Activated CD4-positive, alpha-beta T cell treated with anti-CD3 and anti-CD28 coated beads for 48 hours (primary cell): ENCODE measurements at regions not wholly inside any gene's neighbourhood (a gene's known extent, or its start where the extent isn't known, plus 50 kb on each side); places are given as distances from the start of the nearest gene placed in this dataset.
A peak's percentile ranks its signal among the peaks of the same experiment; 100 is the strongest.

Source experiments
- DNase-seq: peaks from one replicate; pipeline ENCODE4 v3.0.0-alpha.2; 2020

DNA sequence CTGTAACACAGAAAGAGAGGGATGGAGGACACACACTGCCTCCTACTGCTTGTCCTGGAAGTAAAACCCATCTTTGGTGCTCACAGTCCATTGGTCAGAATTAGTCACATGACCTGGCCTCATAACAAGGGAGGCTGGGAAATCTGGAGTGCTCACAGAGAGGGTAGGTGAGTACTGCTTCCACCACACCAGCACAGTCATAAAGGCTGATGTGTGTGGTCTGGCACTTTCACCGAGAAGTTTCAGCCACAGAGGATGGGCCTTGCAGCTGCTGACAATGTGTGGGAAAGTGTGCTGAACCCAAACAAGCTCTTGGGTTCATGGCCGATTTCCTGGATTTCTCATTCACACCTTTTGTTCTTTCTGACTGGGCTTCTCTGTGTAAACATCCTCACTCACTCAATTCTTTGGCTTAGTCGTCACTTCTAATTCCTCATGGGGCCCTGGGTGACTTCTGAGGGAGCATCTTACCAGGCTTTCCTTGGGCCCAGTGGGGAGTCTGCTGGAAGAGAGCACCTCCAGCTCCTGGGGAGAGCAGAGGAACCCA, 100.7 kb downstream of the ASB7 start:
- peak; percentile 70 for DNase-seq

GRCh38 chr15:100703671-100704070, 101.3 kb downstream of the ASB7 start:
- no peak for DNase-seq

GRCh38 chr15:100704281-100705055, 102.1 kb downstream of the ASB7 start:
- DNase-seq, result no peak

DNA sequence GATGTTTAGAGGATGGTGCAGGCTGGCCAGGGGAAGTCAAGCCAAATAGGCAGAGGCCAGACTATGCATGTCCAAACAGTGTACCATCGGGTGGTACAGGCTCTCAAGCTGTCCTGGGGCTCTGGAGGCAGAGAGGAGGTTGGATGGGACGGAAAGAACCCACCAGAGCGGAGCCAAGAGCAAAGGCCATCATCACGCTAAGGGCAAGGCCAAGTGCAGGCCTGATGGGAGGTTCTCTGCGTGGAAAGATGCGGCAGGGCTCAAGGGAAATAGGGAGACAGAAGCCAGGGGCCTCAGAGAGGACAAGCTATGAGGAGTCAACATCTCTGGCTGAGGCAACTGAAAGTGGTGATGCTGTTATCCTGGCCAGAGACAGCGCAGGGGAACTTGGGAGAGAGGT, 102.7 kb downstream of the ASB7 start:
- DNase-seq, result no peak

DNA sequence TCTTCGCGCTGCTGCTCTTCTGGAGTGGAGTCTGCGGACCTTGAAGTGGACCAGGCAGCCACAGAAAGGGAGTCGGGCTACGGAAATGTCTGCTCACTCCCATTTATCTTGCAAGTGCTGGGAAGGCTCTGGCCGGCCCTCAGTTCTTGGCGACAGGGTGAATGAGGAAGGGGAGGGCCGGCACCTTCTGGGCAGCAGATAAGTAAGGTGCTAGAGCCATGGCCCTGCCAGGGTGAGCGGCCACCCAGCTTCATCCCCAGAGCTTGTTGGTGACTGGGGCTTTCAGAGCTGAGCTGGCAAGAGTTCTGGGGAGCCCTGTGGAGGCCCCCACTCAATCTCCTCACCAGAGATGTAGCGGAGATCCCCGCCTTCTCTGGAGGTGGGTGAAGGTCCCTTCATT, 103.5 kb downstream of the ASB7 start:
- no peak for DNase-seq

GRCh38 chr15:100707229-100707628, 104.8 kb downstream of the ASB7 start:
- DNase-seq, result no peak

- no peak for DNase-seq
Measured at GRCh38 chr15:100708916-100709315, 106.5 kb downstream of the ASB7 start.

DNA sequence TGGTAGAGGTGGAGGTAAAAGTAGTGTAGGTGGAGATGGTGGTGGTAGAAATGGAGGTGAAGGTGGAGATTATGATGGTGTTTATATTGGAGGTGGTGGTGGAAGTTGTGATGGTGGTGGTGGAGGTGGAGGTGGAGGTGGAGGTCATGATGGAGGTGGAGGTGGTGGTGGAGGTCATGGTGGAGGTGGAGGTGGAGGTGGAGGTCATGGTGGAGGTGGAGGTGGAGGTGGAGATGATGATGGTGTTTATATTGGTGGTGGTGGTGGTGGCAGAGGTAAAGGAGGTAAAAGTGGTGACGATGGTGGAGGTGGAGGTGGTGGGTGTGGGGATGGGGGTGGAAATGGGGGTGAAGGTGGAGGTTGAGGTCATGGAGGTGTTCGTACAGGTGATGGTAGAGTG, 107.8 kb downstream of the ASB7 start:
- DNase-seq, result no peak

GRCh38 chr15:100710744-100711515, 108.5 kb downstream of the ASB7 start:
- DNase-seq, result no peak

- no peak for DNase-seq
Measured at GRCh38 chr15:100711516-100712021, 109.2 kb downstream of the ASB7 start.

- DNase-seq, result no peak
Measured at GRCh38 chr15:100712226-100712625, 109.8 kb downstream of the ASB7 start.

- no peak for DNase-seq
Measured at GRCh38 chr15:100713163-100713867, 110.9 kb downstream of the ASB7 start.

GRCh38 chr15:100714034-100714748, 111.8 kb downstream of the ASB7 start:
- DNase-seq, result no peak

GRCh38 chr15:100714749-100715342, 112.5 kb downstream of the ASB7 start:
- DNase-seq, result no peak

DNA sequence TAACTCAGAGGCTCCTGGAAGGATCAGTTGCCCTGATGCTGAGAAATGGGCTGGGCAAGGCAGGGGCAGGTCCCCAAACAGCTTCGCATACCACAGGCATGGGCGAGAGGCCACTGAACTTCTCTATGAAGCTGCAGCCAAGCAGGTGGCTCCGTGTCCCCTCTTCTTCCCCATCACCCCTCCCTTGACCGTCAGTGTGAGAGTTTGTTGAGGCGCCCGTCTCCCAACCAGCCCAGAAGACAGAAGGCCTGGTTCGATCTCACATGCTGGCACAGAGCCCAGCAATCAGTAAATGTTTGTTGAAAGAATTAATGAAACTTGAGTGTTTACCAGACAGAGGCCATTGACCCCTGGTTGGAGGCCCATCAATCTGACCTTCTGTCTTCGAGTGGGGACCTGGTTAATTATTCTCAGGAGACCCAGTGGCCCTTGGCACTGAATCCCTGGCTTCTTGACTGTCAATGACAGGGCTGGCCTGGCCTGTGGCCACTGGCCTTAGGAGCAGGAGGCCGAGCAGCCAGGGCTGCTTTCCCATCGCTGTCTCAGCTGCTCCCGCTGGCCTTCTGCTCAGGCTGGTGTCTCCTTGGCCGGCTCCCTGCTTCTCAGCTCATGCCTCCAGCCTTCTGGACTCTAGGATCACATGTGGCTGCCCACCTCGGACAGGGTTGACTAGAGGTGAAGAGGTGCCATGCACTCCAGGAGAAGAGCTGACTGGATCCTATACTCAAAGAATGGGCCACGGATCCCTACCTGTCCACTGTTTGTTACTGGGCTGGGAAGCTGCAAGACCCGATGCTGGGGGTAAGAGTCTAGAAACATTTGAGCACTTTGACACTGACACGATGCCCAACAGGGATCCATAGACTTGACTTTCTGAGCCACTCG, 113.4 kb downstream of the ASB7 start:
- DNase-seq, result no peak

DNA sequence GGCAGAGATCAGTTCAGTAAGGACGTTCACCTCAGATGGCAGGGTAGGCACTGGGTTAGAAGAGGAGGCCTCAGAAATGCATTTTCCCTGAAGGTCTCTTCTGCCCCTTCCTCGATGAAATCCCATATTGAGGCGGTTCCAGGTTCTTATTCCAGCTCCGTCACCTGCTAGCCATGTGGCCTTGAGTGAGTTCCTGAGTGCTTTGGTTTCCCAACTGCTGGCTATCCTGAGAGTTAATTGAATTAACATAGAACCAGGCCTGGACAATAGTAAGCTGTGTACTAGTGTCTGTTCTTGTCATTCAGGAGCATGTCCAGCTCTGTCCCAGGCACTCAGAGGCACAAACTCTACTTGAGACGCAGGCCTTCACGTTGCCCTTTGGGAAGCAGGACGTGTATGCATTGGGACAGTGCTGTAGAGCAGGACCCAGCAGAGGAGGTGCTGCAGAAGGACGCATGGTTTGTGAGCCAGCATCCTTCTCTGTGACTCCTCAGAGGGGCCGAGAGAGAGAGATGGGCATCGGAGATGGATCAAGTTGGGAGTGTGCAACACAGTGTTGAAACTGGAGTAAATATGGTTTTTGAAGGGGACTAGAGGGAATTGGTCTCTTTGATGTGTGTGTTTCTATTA, 114.2 kb downstream of the ASB7 start:
- DNase-seq, result no peak

GRCh38 chr15:100717596-100717995, 115.2 kb downstream of the ASB7 start:
- no peak for DNase-seq

- DNase-seq, result no peak
Measured at GRCh38 chr15:100718075-100718980, 115.9 kb downstream of the ASB7 start.

DNA sequence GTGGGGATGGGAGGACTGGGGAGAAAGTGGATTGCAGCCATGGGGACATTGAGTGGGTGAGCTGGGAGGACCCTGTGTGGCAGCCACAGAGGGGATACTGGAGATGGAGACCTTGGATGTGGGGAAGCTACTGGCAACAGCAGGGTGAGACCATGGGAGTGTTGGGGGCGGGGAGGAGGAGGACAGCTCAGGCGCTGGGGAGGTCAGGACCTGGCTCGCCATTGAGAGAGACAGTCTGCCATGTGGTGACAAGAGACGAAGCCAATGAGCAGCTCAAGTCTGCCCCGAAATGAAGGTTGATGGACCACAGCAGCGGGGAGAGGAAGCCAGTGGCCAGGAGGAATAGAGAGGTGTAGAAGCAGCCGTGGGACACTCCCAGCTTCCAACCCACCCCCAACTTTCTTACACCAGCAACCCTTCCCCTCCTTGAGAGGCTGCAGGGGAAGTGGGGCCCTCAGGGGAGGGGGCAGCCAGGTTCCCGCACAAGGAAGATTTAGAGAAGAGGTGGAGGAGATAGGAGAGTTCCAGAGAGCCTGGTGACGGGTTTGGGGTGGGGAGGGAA, 118.1 kb downstream of the ASB7 start:
- DNase-seq, result no peak
